ENCODE measurements at regions not wholly inside any gene's neighbourhood (a gene's known extent, or its start where the extent isn't known, plus 50 kb on each side); places are given as distances from the start of the nearest gene placed in this dataset.

GRCh38 chr1:43107664-43108063, 64.4 kb downstream of the EBNA1BP2 start:
- TF ChIP-seq CTCF (IDR thresholded peaks at IDR 0.05; ENCODE audit: low read depth, low read length) (no peak), EZH2phosphoT487 (IDR thresholded peaks at IDR 0.05; ENCODE audit: low read depth) (no peak)
